Stimulated activated naive CD4-positive, alpha-beta T cell (primary cell): ENCODE measurements at regions not wholly inside any gene's neighbourhood (a gene's known extent, or its start where the extent isn't known, plus 50 kb on each side); places are given as distances from the start of the nearest gene placed in this dataset.
"Not testable (repeated sequence)": the region's sequence is repeated elsewhere in the genome, so short reads cannot be mapped to it uniquely, and the experiment has no call there.

Experiments
- DNase-seq, 6 experiments: peaks; one replicate each; lab custom pipeline; 2025; lab: John Stamatoyannopoulos, UW

GRCh38 chr1:187630653-187631380 lies 802.1 kb downstream of the PLA2G4A start:
- DNase-seq = no peak

DNA sequence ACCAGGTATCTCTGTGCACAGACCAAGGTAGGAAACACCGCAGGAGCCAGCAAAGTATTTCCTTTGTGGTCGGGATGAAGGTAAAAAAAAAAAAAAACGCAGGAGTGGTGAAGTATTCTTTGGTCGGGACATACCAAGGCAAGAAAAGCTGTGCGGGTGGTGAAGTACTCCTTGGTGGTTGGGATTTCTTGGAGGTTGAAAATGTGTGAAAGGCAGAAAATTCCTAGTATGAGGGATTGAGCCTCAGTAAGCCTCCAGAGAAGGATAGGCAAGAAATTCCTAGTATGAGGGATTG lies 802.6 kb downstream of the PLA2G4A start:
- DNase-seq = no peak

DNA sequence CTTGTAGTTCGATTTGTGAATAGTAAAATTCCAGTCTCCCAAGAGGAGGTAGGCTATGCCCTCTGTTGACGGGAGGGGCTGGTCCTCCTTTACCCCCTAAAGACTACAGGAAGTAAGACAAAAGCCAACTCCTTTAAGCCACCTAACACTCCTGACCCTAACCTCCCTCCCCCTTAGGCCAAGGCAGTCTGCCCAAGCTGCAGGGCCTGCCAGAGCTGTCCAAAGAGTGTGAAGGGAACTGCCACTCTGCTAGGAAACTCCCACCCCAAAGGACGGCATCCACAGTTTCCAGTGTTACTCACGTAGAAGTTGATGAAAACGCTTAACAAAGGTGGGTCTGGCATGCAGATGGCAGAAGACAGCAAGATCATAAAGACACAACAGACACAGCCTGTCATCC lies 803.2 kb downstream of the PLA2G4A start:
- no peak for DNase-seq

GRCh38 chr1:187634940-187635339 lies 806.2 kb downstream of the PLA2G4A start:
- DNase-seq = no peak

DNA sequence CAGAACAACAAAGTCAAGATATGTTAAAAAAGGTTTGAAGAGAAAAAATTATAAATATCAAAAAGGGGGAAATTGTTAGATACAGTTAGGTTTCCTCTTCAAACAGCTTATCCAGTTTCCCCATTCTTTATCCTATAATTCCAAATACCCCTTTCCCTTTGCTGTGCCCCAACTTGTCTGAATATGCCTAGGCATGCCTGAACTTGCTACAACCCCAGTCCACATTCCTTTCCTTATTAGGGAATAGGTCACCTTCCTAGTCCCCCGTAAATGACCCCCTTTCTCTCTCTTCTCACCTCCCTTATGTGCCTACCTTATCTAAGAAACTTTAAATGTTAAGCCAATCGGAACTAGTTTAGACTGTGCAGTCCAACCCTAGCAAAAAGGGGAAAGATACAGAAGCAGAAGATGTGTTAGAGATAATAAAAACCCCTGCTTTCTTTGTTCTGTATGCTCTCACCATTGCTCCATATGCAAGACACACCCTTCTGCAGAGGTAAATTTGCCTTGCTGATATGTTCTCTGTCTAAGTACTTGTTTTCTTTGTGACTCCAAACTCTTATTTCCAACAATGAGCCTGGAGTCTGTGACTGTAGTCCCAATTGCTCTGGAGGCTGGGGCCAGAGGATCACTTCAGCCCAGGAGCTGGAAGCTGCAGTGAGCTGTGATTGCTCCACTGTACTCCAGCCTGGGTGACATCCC lies 810.1 kb downstream of the PLA2G4A start:
- no peak for DNase-seq

GRCh38 chr1:187641015-187641414 lies 812.3 kb downstream of the PLA2G4A start:
- no peak for DNase-seq

DNA sequence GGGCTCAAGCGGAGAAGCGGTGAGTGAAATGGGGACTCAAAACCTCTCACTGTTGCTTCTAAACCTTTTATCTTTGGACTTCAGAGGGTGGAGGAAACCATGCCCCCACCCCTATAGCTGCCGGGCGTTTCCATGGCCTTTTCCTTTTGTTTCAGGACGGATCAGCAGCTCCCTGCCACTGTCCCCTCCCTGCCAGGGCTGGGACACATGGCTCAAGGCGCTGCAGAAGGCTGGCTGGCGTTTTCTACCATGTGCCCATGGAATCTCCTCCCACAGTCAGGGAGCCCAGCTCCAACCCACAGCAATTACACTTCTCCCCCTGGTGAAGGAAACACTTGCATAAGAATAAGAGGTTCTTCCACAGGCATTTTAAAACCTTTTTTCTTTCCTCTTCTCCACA lies 812.7 kb downstream of the PLA2G4A start:
- no peak for DNase-seq

GRCh38 chr1:187641907-187642306 lies 813.2 kb downstream of the PLA2G4A start:
- DNase-seq = no peak

- DNase-seq = no peak
These were observed 816.9 kb downstream of the PLA2G4A start for GRCh38 chr1:187645651-187646050.

GRCh38 chr1:187646536-187647107 lies 817.9 kb downstream of the PLA2G4A start:
- no peak for DNase-seq

DNA sequence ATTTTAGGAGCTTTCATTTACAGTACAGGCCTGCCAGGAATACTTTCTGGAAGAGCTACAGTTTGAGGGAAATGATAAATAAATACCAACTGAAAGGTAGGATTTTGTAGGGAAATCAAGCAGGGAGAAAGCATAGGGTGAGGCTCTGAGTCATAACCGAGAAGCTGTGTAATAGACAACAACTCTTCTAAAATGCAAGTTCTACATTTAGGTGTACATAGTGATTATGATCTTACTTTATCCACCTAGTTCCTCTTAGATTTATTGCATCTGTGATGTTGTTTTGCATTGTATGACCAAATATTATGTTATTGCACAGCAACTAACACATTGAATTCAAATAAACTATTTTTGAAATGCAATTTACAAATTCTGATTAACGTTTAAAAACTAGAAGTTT lies 819.3 kb downstream of the PLA2G4A start:
- DNase-seq = no peak

DNA sequence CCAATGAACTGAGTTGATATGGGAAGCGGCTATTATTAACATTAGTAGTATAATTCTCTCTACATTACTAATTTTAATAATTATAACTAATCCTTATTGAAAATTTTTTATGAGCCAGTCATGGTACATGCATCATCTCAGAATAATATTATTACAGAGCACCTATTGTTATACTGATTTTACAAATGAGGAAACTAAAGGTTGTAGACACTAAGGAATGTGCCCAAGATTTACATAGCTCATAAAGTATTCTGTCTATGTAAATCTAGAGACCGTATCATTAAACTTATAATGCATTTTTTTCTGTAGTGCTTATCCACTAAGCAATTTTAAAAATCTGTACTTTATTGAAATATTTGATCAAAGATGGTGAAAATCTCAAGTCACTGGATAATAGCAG lies 825.9 kb downstream of the PLA2G4A start:
- DNase-seq = no peak

DNA sequence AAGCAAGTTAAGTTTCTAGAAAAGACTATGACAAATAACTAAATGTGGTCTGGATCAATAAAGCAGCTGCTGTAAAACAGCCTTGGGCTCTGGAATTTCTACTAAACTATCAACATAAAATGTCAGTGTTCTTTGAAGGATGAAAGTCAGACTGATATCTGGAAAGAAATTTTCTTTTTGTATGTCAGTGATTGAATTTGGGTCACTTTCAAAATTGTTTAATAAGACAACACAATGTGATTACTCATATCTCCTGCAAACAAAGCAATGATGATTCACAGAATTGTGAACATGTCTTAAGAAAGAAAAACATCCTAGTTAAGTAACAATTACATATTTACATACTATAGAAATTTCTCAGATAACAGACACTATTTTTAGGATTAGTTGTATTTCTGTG lies 826.4 kb downstream of the PLA2G4A start:
- DNase-seq = no peak

DNA sequence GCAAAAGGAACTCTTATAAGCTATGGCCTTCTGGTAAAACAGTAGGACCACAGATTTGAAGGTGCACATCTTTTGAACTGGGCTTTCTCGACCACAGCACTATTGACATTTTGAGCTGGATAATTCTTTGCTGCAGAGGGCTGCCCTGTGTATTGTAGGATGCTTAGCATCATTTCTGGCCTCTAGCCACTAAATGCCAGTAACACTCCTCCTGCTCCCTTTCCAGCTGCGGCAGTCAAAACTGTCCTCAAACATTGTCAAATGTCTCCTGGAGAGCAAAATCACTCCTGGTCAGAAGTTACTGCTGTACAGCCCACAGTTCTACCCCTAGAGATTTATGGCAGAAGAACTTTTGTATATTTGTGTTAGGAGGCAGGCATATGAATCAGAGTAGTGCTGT lies 836.7 kb downstream of the PLA2G4A start:
- no peak for DNase-seq

GRCh38 chr1:187680823-187681222 lies 852.1 kb downstream of the PLA2G4A start:
- no peak for DNase-seq

DNA sequence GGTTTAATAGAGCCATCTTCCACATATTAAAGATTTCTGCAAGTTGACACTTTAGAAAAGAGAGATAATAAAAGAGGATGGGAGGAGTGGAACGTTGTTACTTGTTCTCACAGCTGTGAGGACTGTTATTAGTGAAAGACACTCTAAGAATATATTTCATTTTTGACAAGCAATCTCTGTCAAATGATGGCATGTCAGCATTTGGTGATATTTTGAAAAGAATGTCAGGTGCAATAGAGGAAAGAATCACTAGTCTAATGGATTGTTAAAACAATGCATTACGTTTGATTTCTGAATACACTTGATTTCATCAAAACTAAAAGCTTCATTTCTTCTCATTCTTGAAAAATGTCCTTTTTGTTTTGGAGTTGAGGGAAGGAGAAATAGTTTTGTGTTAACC lies 853.4 kb downstream of the PLA2G4A start:
- DNase-seq = no peak

GRCh38 chr1:187685333-187685732 lies 856.6 kb downstream of the PLA2G4A start:
- DNase-seq = no peak

- DNase-seq = no peak
These were observed 860.4 kb downstream of the PLA2G4A start for GRCh38 chr1:187689129-187689528.

DNA sequence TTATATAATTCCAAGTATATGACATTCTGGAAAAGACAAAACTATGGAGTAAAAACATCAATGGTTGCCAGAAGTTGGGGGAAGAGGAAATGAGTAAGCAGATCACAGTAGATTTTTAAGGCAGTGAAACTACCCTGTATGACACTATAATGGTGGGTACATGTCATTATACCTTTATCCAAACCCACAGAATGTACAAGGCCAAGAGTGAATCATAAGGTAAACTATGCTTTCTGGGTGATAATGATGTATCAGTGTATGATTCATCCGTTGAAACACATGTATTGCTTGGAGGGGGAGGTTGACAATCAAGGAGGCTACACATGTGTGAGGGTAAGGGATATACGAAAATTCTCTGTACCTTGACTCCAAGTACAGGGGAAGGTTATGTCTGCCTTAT lies 862.7 kb downstream of the PLA2G4A start:
- no peak for DNase-seq

GRCh38 chr1:187692799-187693198 lies 864.0 kb downstream of the PLA2G4A start:
- no peak for DNase-seq

- DNase-seq = no peak
These were observed 867.3 kb downstream of the PLA2G4A start for GRCh38 chr1:187696073-187696472.

DNA sequence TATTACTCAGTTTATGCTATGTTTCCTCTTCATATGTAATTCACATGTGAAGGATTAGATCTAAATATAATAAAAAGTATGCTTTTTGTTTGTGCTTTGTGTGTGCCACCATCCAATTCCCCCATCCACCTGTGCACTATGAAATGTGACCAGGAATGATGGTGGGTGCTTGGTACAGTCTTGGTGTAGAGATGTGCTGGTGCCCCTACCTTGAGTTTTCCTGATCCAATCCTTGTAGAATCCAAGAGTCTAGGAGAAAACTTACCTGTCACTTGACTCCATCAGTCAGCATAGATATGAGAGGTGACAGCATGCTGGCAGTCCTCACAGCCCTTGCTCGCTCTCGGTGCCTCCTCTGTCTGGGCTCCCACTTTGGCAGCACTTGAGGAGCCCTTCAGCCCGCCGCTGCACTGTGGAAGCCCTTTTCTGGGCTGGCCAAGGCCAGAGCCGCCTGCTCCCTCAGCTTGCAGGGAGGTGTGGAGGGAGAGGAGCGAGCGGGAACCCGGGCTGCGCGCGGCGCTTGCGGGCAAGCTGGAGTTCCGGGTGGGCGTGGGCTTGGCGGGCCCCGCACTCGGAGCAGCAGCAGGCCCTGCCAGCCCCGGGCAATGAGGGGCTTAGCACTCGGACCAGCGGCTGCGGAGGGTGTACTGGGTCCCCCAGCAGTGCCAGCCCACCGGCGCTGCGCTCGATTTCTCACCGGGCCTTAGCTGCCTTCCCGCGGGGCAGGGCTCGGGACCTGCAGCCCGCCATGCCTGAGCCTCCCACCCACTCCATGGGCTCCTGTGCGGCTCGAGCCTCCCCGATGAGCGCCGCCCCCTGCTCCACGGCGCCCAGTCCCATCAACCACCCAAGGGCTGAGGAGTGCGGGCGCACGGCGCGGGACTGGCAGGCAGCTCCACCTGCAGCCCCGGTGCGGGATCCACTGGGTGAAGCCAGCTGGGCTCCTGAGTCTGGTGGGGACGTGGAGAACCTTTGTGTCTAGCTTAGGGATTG lies 874.7 kb downstream of the PLA2G4A start:
- not testable (repeated sequence) for DNase-seq
